ENCODE measurements at regions not wholly inside any gene's neighbourhood (a gene's known extent, or its start where the extent isn't known, plus 50 kb on each side); places are given as distances from the start of the nearest gene placed in this dataset.

DNA sequence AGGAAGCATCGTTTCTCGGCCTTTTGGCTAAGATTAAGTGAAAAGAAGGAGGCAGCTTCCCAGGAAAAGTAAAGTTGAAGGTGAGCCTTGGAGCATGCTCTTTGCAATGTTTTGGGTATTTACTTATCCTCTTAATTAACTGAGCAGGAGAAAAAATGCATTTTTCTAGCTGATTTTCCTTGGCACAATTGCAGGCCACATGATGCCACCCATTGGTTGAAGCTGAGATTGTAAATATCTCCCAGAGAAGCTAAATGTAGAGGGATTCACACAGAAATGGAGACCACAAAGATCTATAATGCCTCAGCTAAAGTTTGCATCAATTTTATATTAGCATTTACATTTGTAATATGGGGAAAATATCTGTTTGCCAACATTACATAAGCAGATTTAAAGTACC is 294.1 kb downstream of the KCNS3 start:
- ATAC-seq, result no peak

DNA sequence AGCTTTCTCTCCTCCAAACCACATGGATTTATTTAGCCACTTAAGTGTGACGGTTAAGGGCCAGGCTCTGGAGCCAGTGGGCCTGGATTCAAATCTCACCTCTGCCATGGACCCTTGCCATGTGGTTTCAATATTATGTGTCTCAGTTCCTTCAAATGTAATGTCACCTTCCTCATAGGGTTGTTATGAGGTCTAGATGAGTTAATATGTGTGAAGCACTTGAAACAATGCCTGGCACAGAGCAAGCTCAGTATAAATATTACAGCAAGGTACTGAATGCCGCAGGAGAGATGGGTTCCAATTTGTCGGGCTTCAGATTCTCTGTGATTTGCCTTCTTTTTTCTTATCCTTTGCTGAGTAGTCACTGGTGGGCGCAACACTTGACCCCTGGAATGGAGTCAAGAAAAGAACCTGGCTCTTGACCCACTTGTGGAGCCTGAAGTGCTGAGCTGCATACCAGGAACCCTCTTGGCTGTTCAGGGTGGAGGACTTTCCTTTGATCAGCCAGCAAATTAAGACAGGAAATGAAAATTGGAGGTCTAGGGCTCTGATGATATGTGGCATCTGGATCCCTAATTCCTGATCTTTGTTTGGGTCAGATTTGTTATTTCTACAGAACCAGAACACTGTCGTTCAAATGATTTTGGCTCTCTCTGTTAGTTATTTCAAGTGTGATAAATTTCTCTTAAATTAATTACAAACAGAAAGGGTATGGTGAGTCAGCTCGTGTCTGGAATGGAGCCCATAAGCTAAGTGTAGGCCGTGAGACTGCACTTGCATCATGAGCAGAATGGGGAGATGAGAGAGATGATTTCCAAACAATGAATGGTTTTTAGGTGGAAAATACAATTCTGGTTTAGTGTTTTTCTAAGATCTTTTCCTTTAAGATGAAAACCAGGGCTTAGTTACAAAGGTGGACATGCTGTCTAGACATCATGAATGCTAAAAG is 293.0 kb downstream of the KCNS3 start:
- no peak for ATAC-seq

DNA sequence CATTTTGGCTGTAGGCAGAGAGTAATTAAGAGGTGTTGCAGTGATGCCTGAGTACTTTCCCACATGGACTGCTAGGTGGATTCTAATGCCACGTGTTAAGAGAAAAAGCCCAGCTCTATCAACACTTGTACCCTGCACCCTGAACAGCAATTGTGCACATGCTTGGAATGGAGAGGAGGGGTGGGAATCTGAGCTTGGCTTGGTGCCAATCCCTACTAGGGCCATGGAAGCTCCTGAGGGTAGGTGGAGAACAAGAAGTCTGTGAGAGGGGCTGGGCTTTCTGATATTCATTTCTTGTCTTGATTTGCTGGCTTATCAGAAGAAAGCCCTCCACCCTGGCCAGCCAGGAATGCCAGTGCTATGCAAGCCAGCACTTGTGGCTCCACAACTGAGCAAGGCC is 292.2 kb downstream of the KCNS3 start:
- no peak for ATAC-seq

DNA sequence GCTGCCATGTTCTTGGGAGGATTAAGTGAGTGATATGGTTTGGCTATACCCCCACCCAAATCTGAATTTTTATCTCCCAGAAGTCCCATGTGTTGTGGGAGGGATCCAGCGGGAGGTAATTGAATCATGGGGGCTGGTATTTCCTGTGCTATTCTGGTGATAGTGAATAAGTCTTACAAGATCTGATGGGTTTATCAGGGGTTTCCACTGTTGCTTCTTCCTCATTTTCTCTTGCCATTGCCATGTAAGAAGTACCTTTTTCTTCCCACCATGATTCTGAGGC is 291.4 kb downstream of the KCNS3 start:
- ATAC-seq, result no peak

DNA sequence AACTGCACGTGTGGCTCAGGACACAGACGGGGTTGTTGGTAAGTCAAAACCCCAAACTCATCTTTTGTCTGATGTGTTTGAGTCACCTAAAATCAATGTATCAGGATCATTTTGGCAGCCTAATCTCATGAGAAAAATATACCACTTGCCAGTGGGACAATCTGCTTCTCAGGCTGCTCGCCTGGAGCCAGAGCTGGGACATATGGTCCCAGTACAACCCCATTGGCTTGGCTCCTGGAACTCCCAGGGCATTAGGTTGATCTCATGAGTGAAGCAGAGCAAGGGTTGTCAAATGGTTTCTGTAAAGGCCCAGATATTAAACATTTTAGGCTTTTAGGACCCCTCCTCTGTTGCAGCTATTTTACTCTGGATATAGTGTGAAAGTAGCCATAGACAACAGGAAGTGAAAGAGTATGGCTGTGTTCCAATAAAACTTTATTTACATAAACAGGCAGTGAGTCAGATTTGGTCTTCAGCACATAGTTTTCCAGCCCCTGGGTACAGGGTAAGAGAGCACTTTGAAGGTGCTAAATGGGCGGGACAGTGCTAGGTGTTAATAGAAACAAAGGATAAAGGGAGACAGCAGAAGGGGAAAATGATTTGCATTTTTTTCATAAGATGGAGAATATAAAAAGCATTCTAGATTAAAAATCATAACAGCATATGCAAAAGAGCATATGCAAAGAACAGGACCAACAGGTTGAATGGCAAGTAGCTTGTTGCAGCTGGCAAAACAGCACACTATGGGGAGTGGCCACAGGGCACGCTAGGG is 290.8 kb downstream of the KCNS3 start:
- no peak for ATAC-seq

DNA sequence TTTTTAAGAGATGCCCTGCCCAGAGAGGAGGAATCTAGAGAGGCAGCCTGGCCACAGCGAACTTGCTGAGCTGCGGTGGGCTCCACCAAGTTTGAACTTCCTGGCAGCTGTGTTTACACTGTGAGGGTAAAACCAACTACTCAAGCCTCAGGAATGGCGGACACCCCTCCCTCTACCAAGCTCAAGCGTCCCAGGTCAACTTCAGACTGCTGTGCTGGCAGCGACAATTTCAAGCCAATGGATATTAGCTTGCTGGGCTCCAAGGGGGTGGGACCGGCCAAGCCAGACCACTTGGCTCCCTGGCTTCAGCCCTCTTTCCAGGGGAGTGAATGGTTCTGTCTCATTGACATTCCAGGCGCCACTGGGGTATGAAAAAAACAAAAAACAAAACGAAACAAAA is 289.4 kb downstream of the KCNS3 start:
- no peak for ATAC-seq

DNA sequence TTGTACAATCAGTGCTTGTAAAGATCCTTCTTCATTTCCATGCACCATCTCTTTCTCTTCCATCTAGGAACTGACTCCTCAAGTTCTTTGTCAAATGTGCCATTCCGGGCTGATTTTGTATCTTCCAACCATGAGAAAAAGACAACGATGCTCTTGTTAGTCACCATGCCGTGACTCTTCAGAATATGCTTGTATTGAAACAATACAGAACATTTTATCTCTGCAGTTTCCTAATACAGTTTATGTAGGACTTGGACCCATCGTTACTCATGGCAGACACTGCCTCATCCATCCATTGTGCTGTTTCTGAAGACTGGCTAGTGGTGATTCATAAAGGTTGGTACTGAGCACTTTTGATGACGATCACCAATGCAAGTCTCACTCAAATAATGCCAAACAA is 283.2 kb downstream of the KCNS3 start:
- ATAC-seq, result no peak

DNA sequence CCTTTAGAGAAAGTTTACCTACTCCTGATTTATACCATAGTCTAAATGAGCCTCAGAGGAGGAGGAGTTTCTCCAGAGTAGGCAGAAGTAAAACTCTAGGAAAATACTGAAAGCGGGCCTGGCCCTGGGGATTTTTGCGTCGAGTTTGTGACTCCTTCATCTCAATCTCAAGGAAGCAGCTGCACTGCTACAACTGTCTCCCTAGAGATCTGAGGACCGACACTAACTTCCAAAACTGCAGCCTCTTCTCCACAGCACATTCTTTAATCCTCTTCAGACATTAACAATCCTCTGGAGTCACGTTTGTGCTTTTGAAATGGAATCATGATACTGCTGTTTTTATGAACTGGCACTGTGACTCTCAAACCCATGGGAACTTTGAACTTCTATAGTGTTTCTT is 281.4 kb downstream of the KCNS3 start:
- ATAC-seq, result no peak

DNA sequence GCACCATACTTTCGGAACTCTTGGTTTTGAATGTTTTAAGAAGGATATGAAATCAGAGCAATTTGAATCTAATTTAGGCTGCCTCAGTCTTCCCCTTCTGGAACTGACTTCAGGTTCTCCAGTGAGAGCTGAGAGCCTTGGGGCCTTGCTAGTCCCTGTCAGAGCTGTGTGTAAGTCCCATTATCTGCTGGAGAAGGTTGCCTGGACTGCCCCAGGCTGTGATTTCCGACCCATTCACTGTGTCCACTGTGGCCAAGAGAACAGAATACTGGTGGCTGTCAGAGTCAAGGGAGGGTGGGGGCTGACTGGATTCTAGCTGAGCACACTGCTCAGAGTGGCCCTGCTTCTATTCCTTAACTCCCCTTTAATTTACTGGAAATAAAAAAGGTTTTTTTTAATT is 278.0 kb downstream of the KCNS3 start:
- no peak for ATAC-seq

DNA sequence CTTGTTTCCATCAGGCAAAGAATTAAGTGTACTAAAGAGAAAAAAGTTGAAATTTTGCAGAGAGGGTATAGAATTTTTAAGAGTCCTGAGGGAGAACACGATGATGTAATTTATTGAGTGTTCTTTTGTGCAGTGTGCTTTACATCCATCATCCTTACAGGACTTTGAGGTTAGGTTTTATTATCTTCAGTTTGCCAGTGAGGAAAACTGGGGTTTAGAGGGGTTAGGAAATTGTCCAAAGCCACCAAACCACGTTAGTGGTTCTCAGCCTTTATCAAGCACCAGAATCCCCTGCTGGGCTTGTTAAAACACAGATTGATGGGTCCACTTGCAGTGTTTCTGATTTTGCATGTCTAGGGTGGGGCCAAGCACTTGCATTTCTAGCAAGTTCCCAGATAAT is 277.5 kb downstream of the KCNS3 start:
- ATAC-seq, result no peak

DNA sequence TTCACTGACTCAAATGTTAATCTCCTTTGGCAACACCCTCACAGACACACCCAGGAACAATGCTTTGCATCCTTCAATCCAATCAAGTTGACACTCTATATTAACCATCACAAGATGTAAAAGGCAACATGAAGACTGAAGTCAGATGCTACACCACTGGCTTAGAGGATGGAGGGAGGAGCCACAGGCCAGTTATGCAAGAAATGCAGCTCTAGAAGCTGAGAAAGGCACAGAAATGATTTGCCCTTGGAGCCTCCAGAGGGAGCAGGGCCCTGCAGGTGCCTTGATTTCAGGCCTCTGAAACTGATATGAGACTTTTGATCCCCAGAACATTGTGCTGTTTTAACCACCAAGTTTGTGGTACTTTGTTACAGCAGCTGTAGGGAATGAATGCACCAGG is 276.3 kb downstream of the KCNS3 start:
- ATAC-seq, result no peak

DNA sequence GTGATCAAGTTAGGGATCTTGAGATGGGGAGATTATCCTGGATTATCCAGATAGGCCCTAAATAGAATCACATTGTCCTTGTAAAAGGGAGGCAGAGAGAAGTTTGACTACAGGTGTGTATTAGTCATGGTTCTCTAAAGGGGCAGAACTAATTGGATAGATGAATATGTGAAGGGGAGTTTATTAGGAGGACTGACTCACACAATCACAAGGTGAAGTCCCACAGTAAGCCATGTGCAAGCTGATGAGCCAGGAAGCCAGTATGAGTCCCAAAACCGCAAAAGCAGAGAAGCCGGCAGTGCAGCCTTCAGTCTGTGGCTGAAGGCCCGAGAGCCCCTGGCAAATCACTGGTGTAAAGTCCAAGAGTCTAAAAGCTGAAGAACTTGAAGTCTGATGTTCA is 275.8 kb downstream of the KCNS3 start:
- ATAC-seq, result no peak

DNA sequence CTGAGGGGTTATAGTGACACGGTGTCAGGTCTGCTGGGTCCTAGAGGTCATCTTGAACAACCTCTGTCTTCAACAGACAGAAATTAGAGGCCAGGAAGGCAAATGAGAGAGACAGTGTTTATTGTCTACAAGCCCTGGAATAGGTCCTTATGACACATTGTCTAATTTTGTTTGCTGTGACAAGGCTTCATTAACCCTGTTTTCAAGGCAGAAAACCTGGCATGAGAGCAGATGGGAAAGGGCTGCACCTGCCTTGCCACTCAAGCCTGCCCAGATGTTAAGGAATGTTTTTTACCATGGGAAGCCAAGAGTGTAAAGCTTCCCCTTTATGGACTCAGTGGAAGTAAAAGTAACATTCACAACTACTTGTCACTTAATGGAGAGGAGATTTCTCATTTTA is 275.3 kb downstream of the KCNS3 start:
- no peak for ATAC-seq

DNA sequence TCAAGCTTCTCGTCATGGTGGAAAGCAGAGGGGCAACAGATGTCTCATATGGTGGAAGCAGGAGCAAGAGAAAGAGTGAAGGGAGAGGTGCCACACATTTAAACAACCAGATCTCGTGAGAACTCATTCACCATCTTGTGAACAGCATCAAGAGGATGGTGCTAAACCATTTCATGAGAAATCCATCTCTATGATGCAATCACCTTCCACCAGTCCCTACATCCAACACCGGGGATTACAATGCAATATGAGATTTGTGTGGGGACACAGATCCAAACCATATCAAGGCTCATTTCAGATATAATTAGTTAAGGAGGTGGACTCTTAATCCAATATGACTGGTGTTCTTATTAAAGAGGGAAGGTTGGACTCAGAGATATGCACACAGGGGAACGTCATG is 272.8 kb downstream of the KCNS3 start:
- no peak for ATAC-seq

DNA sequence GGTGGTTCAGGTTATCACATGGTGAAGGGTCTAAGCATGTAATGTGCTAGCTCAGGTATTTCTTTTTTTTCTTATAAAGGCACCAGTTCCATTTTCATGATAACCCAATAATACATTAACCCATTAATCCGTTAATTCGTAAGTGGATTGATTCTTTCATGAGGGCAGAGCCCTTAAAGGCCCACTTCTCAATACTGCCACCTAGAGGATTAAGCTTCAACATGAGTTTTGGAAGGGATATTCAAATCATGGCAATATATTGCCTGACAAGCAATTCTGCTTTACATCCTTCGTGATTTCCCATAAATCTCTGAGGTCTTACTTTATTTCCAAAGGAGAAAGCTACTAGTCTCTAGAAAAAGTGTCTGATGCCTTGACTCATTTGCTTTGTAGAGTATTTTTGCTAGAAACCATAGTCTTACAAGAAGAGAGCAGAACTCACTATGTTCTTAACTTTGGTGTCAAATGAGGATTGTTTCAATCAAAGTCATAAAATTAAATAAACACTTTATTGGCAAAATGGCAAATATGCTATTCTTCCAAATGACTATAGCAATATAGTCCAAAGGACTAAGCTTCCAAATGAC is 271.3 kb downstream of the KCNS3 start:
- no peak for ATAC-seq

DNA sequence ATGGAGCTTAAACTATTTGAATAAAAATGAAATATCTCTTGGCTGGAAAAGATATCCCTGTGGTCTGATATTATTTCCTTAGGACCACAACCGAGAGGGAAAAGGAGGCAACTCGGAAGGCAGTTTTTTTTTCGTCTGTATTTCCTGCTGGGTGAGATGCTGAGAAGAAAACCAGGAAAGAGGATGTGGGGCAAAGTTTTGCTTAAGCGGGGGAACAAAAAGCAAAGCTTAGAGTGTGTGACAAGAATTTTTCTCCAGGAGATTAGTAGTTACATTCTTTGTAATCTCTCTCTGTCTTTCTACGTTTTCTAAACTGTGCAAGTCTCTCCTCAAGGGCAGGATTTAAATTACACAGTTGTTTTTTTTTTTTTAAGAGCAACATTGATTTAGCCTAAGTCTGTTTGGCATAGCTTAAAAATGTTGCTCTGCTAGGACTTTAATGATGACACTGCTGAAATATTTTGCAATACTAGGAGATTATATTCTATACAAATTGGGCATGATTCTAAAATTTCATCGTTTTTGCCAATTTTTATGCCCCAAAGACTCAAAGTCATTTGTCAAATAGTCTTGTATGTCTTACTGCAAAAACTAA is 258.5 kb downstream of the KCNS3 start:
- ATAC-seq, result no peak

DNA sequence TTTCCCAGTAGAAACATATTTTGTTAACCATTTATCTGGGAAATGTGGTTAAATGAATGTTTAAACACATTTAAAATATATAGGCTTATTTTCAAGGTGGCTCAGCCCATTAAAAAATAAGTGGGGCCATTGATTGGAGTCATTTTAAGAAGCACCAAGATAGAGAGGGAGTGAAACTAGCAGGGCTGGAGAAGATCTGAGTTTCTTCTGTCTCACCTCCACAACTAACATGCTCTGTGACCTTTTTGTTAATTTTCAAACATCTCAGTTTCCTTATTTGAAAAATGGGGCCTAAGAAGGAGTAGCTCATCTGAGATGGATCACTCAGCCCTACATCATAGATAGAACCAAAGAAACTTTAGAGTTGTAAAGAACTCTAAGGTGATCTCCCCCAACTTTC is 254.8 kb downstream of the KCNS3 start:
- no peak for ATAC-seq

DNA sequence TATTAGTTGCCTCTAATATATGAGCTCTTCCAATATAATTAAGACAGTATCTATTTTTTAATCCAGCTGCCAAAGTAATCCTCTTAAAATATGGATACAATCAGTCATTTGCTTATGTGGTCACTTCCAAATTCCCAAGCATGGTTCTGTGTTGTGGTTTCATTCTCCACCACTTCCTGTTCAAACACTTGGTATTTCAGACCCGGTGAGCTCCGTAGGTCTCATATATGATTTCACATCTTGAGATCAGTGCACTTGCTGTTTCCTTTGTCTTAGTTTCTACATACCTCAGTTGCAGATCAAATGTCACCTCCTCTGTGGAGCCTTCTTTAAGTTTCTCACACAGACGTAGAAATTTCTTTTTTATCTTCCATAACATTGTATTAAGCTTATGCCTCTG is 254.2 kb downstream of the KCNS3 start:
- ATAC-seq, result no peak

DNA sequence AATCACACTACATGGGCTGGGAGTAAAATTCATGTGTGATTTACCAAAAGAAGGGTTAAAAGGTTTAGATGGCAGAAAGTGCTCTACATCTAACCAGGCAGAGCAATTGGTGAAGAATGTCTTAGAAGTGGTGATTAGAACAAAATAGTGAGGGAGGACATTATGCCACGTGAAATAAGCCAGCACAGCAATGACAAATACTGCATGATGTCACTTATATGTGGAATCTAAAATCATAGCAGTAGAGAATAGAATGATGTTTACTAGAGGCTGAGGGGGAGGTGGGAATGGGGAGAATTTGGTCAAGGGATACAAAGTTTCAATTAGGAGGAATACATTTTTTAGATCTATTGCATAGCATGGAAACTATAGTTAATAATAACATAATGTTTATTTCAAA is 253.3 kb downstream of the KCNS3 start:
- no peak for ATAC-seq

DNA sequence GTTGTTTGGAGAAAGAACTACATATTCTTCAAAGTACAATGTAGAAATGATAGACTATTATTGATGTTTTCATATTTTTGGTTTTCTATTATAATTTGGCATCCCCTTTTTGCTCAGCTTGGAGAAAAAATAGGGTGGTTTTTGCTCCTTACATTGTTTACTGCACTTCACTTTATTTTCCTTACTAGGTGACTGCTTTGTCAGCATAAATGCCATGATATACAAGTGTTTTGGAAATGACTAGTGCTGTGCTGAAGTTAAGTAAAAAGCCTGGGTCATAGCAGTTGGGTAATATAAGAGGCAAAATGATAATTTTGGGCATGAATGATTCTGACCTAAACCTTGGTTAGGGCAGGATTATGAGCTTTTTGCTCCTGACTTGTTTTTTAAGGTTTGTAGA is 250.9 kb downstream of the KCNS3 start:
- no peak for ATAC-seq

DNA sequence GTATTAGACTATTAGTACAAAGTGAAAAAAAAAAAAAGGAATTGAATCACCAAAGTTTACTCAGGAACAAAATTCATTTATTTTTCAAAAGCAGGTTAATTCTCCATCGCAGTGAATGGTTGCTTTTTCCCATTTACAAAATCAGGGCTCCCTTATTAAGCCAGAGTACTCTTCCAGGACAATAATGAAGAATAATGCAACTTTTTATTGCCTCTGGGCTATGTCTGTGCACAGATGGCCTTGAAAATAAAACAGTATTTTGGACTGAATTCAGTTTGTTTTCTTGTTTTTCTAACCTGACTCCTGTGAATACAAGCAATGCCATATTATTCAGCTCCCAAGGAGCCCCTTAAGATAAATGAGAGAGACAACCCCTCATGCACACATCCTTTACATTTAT is 246.8 kb downstream of the KCNS3 start:
- no peak for ATAC-seq

DNA sequence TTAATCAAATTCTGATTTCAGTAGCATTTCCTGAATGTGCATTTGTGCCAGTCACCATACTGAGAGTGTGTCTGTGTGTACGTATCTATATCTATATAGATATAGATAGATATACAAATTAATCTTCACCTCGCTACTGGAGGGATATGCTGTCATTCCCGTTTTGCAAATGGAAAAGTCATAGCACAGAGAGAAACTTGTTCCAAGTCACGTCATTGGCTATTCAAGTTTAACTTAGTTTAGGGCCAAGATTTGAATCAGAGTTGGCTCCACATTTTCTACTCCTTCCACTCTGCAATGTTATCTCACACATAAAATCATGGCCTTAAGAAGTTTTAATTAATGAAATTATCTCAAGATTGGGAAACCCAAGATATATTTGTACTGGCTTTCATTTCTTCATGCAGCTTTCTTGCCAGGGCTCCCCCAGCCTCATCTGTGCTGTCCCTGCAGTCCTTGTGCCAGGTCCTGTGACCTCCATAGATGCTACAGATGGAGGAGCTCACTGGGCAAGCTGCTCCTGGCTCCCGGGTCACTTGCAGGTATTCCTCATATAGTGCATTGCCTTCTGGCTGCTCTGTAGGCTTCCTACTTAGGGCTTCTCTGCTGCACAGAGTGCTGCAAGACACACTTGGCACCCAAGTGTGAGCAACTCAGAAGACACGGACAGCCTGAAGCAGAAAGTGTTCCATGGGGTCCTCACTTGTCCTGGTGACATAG is 245.8 kb downstream of the KCNS3 start:
- no peak for ATAC-seq

DNA sequence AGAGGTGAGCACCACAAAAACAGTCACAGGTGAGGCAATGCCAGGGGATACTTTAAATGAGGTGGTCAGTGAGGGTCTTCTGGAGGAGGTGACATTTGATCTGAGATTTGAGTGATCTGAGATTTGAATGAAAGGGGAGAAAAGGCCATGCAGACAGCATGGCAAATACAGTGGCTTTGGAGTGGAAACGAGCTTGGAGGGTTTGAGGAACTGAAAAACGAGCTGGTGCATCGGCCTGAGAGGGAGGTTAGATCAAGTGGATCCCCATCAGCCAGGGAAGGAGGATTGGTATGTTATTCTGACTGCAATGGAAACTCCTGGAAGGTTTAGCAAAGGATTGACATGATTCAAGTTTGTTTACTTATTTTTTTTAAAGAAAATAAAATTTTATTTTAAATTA is 245.1 kb downstream of the KCNS3 start:
- no peak for ATAC-seq
